Right ventricle myocardium superior (tissue), 1 donor: ENCODE measurements at regions not wholly inside any gene's neighbourhood (a gene's known extent, or its start where the extent isn't known, plus 50 kb on each side); places are given as distances from the start of the nearest gene placed in this dataset.

Experiments
- ATAC-seq: fragments of 200-7000 bp; cut with Tn5 transposase; one replicate; pipeline ENCODE4 v1.9.1; 2020; ENCODE audit warnings: mild to moderate bottlenecking; ENCODE audit not compliant: poor library complexity
- DNase-seq: peaks from one replicate; pipeline ENCODE4 v3.0.0-alpha.2; 2020
- intact Hi-C: fragments of 100-400 bp; cut with DNase I; formaldehyde crosslinking; loops from one replicate; pipeline ENCODE4 v1.11.2; 2022
- donor health status: DM: no; HTN: yes; CAD: no; lungs with severe emphysema.

- intact Hi-C loops, result no loop called here
- ATAC-seq (no peak), DNase-seq (no peak)
These were observed 56.4 kb upstream of the VRK2 start for GRCh38 chr2:57990118-57990725.
